Myocyte (in vitro differentiated cells): ENCODE measurements at regions not wholly inside any gene's neighbourhood (a gene's known extent, or its start where the extent isn't known, plus 50 kb on each side); places are given as distances from the start of the nearest gene placed in this dataset.
A peak's percentile ranks its signal among the peaks of the same experiment; 100 is the strongest.

ENCODE experiments used
- DNase-seq: peaks from one replicate; pipeline ENCODE4 v3.0.0-alpha.2; 2012; ENCODE audit warnings: low read depth

GRCh38 chr5:135235551-135236227 lies 163.3 kb downstream of the MACROH2A1 start:
- no peak for DNase-seq

GRCh38 chr5:135234666-135235401 lies 164.2 kb downstream of the MACROH2A1 start:
- DNase-seq: no peak

GRCh38 chr5:135234242-135234641 lies 164.8 kb downstream of the MACROH2A1 start:
- DNase-seq: no peak

GRCh38 chr5:135233477-135233876 lies 165.6 kb downstream of the MACROH2A1 start:
- no peak for DNase-seq

GRCh38 chr5:135232958-135233357 lies 166.1 kb downstream of the MACROH2A1 start:
- DNase-seq: no peak

- DNase-seq: no peak
Observed at GRCh38 chr5:135231289-135231688, 167.7 kb downstream of the MACROH2A1 start.

GRCh38 chr5:135230251-135230925 lies 168.6 kb downstream of the MACROH2A1 start:
- DNase-seq: no peak

- no peak for DNase-seq
Observed at GRCh38 chr5:135229679-135230132, 169.3 kb downstream of the MACROH2A1 start.

- DNase-seq: no peak
Observed at GRCh38 chr5:135229122-135229521, 169.9 kb downstream of the MACROH2A1 start.

- no peak for DNase-seq
Observed at GRCh38 chr5:135228222-135228621, 170.8 kb downstream of the MACROH2A1 start.

GRCh38 chr5:135227064-135228022 lies 171.7 kb downstream of the MACROH2A1 start:
- DNase-seq: no peak

- no peak for DNase-seq
Observed at GRCh38 chr5:135225856-135226560, 173.0 kb downstream of the MACROH2A1 start.

- DNase-seq: no peak
Observed at GRCh38 chr5:135223891-135224625, 175.0 kb downstream of the MACROH2A1 start.

- no peak for DNase-seq
Observed at GRCh38 chr5:135223404-135223803, 175.6 kb downstream of the MACROH2A1 start.

- no peak for DNase-seq
Observed at GRCh38 chr5:135222771-135223170, 176.3 kb downstream of the MACROH2A1 start.

- DNase-seq: peak; percentile 91
Observed at GRCh38 chr5:135222171-135222681, 176.8 kb downstream of the MACROH2A1 start.

GRCh38 chr5:135221696-135222095 lies 177.3 kb downstream of the MACROH2A1 start:
- no peak for DNase-seq

- peak; percentile 84 for DNase-seq
Observed at GRCh38 chr5:135221187-135221473, 177.9 kb downstream of the MACROH2A1 start.

- no peak for DNase-seq
Observed at GRCh38 chr5:135220394-135221186, 178.4 kb downstream of the MACROH2A1 start.
